ENCODE measurements at regions not wholly inside any gene's neighbourhood (a gene's known extent, or its start where the extent isn't known, plus 50 kb on each side); places are given as distances from the start of the nearest gene placed in this dataset.
A peak's percentile ranks its signal among the peaks of the same experiment; 100 is the strongest.
"Not testable (repeated sequence)": the region's sequence is repeated elsewhere in the genome, so short reads cannot be mapped to it uniquely, and the experiment has no call there.

DNA sequence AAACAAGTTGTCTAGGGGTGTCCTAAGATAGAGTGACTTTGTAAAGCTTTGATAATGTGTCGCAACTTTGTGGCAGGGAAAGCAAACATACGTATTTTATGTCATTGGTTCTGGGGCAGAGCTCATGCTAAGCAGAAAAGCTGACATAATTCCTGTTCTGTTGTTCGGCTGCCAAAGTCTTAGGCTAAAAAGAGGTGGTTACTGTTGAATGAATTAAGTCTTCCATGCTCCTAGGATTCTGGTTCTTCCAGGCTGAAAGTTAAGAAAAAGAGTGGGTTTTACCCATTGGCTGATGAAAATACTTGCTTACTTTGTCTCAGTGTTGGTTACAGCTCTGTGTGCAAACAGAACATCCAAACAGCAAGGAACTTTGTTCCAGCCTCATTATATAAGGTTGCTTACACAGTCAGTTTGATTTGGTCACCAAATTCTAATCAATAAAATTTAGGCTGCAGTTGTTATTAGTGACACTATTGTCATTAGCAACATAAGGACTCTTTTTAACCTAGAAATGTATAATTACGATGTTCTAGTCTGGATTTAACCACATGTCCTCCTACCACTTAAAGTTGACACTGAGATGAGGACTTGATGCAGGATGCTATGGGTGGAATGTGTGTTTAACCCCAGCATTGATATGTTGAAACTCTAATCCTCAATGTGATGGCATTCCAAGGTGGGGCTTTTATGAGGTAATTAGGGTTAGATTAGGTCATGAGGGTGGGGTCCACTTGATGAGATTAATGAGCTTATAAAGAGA, 114.0 kb upstream of the GOT2 start:
- H3K27me3 ChIP-seq (ENCODE audit: insufficient read depth, low read length): no peaks in the 10 kb centered on the region
- no peak overlapping the region for H3K4me3 ChIP-seq (ENCODE audit: low read length in 2 of 2)
- H3K4me1 Mint-ChIP-seq: no peaks in the 10 kb centered on the region
- H3K27ac ChIP-seq (ENCODE audit: low read depth, low read length): no peak overlapping the region
- no peaks in the 10 kb centered on the region for H3K4me1 ChIP-seq (ENCODE audit: insufficient read depth, low read length)
- no peak overlapping the region for H3K4me3 Mint-ChIP-seq
- no peak for DNase-seq
- no peaks in the 10 kb centered on the region for H3K36me3 ChIP-seq (ENCODE audit: insufficient read depth, low read length)
- POLR2A ChIA-PET (ENCODE audit: partially characterized antibody): no interaction called here
- H3K9me3 ChIP-seq (ENCODE audit: control insufficient read depth in 1 of 2, low read length in 2 of 2): no peaks in the 10 kb centered on the region
- CTCF ChIA-PET (ENCODE audit: partially characterized antibody): no interaction called here
- H3K9me3 Mint-ChIP-seq: peaks cover 0 to 6% (median 0%) of the 10 kb centered on the region in 8 donors
- no peak overlapping the region for H3K27ac Mint-ChIP-seq
- intact Hi-C loops (cut with micrococcal nuclease): no loop called here
- no peaks in the 10 kb centered on the region for H3K36me3 Mint-ChIP-seq
- H3K27me3 Mint-ChIP-seq: peaks cover 3 to 5% of the 10 kb centered on the region in 2 donors

DNA sequence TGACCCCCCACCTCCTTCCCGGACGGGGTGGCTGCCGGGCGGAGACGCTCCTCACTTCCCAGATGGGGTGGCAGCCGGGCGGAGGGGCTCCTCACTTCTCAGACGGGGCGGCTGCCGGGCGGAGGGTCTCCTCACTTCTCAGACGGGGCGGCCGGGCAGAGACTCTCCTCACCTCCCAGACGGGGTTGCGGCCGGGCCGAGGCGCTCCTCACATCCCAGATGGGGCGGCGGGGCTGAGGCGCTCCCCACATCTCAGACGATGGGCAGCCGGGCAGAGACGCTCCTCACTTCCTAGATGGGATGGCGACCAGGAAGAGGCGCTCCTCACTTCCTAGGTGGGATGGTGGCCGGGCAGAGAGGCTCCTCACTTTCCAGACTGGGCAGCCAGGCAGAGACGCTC, 112.1 kb upstream of the GOT2 start:
- CTCF ChIA-PET (ENCODE audit: partially characterized antibody); H3K4me1 ChIP-seq (ENCODE audit: insufficient read depth, low read length); H3K9me3 ChIP-seq (ENCODE audit: control insufficient read depth in 1 of 2, low read length in 2 of 2); H3K4me3 ChIP-seq (ENCODE audit: low read length in 2 of 2); H3K36me3 Mint-ChIP-seq; H3K36me3 ChIP-seq (ENCODE audit: insufficient read depth, low read length); H3K27me3 ChIP-seq (ENCODE audit: insufficient read depth, low read length); H3K4me3 Mint-ChIP-seq; H3K27ac Mint-ChIP-seq; H3K9me3 Mint-ChIP-seq; H3K4me1 Mint-ChIP-seq; H3K27me3 Mint-ChIP-seq; intact Hi-C loops (cut with micrococcal nuclease); H3K27ac ChIP-seq (ENCODE audit: low read depth, low read length); POLR2A ChIA-PET (ENCODE audit: partially characterized antibody); DNase-seq: not testable (repeated sequence)

DNA sequence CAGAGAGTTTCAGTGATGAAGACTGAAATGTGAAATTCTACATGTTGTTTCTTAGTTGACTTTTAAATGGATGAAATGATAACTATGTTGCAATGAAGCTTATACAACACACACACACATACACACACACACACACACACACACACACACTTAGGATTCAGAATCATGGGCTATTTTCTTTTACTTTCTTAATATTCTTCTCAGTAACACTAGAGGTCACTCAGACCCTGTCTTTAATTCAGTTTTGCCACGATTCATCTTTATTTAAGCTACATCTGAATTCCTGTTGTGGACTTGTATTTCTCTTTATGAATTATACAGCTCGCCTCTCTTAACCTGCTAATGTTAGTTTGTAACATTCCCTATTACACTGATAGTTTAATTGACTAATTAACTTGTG, 109.6 kb upstream of the GOT2 start:
- no peak overlapping the region for H3K4me3 ChIP-seq (ENCODE audit: low read length in 2 of 2)
- Mint-ChIP-seq H3K36me3 (no peaks in the 10 kb centered on the region), H3K9me3 (peaks cover 0 to 6% (median 0%) of the 10 kb centered on the region in 8 donors), H3K27me3 (peaks cover under 1 to 3% of the 10 kb centered on the region in 2 donors), H3K27ac (no peak overlapping the region), H3K4me1 (no peaks in the 10 kb centered on the region), H3K4me3 (no peak overlapping the region)
- no peak for DNase-seq
- POLR2A ChIA-PET (ENCODE audit: partially characterized antibody): no interaction called here
- H3K27me3 ChIP-seq (ENCODE audit: insufficient read depth, low read length): no peaks in the 10 kb centered on the region
- H3K9me3 ChIP-seq (ENCODE audit: control insufficient read depth in 1 of 2, low read length in 2 of 2): no peaks in the 10 kb centered on the region
- no peak overlapping the region for H3K27ac ChIP-seq (ENCODE audit: low read depth, low read length)
- CTCF ChIA-PET (ENCODE audit: partially characterized antibody): no interaction called here
- intact Hi-C loops (cut with micrococcal nuclease): no loop called here
- H3K4me1 ChIP-seq (ENCODE audit: insufficient read depth, low read length): no peaks in the 10 kb centered on the region
- no peaks in the 10 kb centered on the region for H3K36me3 ChIP-seq (ENCODE audit: insufficient read depth, low read length)

DNA sequence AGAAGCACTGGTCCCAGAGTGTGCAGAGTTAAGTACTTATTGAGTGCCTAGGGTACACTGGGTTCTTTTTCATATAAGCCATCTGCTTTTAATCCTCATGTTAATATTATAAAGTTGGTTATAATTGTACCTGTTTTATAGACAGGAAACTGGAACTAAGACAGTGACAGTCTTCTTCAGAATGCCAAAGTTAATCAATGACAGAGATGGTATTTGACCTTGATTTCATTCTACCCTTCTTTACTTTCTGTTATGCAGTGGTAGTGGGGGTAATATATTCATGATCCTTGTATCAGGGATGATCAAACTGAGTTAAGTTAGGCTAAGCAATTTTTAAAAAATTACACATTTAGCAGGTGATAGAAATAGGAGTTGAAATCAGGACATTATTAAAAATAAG, 108.6 kb upstream of the GOT2 start:
- no peaks in the 10 kb centered on the region for H3K36me3 Mint-ChIP-seq
- ChIA-PET POLR2A (ENCODE audit: partially characterized antibody) (no interaction called here), CTCF (ENCODE audit: partially characterized antibody) (no interaction called here)
- Histone ChIP-seq H3K4me3 (ENCODE audit: low read length in 2 of 2) (no peak overlapping the region), H3K36me3 (ENCODE audit: insufficient read depth, low read length) (no peaks in the 10 kb centered on the region), H3K4me1 (ENCODE audit: insufficient read depth, low read length) (no peaks in the 10 kb centered on the region), H3K27me3 (ENCODE audit: insufficient read depth, low read length) (no peaks in the 10 kb centered on the region), H3K9me3 (ENCODE audit: control insufficient read depth in 1 of 2, low read length in 2 of 2) (no peaks in the 10 kb centered on the region), H3K27ac (ENCODE audit: low read depth, low read length) (no peak overlapping the region)
- peaks cover 1% of the 10 kb centered on the region in 2 donors for H3K27me3 Mint-ChIP-seq
- H3K4me1 Mint-ChIP-seq: no peaks in the 10 kb centered on the region
- intact Hi-C loops (cut with micrococcal nuclease): no loop called here
- DNase-seq: no peak
- H3K9me3 Mint-ChIP-seq: peaks cover 0 to 9% (median 0%) of the 10 kb centered on the region in 8 donors
- peak overlapping the region in 1 of 7 donors; percentile 27 for H3K27ac Mint-ChIP-seq
- no peak overlapping the region for H3K4me3 Mint-ChIP-seq

DNA sequence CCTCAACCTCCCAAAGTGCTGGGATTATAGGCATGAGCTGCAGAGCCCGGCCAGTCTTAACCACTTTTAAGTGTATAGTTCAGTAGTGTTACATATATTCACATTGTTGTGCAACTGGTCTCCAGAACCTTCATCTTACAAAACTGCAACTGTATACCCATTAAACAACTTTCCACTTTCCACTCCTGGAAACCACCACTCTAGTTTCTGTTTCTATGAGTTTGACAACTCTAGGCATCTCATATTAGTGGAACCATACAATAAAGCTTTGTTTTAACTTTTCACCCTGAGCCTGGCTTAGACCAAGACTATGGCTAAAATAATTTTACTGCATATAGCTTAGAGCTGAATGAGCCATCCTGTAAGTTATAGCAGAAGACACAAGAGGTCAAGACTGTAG, 108.0 kb upstream of the GOT2 start:
- Mint-ChIP-seq H3K27me3 (peaks cover 1% of the 10 kb centered on the region in 2 donors), H3K4me1 (no peaks in the 10 kb centered on the region), H3K27ac (no peak overlapping the region), H3K9me3 (peaks cover 0 to 8% (median 0%) of the 10 kb centered on the region in 8 donors), H3K36me3 (no peaks in the 10 kb centered on the region), H3K4me3 (no peak overlapping the region)
- POLR2A ChIA-PET (ENCODE audit: partially characterized antibody): no interaction called here
- Histone ChIP-seq H3K4me3 (ENCODE audit: low read length in 2 of 2) (no peak overlapping the region), H3K4me1 (ENCODE audit: insufficient read depth, low read length) (no peaks in the 10 kb centered on the region), H3K27me3 (ENCODE audit: insufficient read depth, low read length) (no peaks in the 10 kb centered on the region), H3K27ac (ENCODE audit: low read depth, low read length) (no peak overlapping the region), H3K36me3 (ENCODE audit: insufficient read depth, low read length) (no peaks in the 10 kb centered on the region), H3K9me3 (ENCODE audit: control insufficient read depth in 1 of 2, low read length in 2 of 2) (no peaks in the 10 kb centered on the region)
- no peak for DNase-seq
- CTCF ChIA-PET (ENCODE audit: partially characterized antibody): no interaction called here
- intact Hi-C loops (cut with micrococcal nuclease): no loop called here

DNA sequence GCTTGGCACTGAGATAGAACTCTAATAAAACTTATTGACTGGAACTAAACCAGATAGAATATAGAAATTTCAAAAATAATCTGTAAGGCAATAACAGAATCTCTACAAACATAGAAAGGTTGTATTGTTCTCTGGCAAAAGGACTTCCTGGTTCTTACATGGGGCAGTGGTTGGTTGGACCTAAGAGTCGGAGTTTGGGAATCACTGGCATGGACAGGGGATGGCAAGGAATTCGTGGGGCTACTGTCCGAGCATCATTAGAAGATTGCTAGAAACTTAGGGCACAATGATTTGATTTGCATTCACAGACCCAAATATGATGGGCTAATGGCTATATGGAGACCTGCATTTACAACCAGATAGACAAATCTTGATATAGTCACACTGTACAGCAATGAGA, 103.8 kb upstream of the GOT2 start:
- peaks cover 0 to 6% (median 0%) of the 10 kb centered on the region in 8 donors for H3K9me3 Mint-ChIP-seq
- H3K27me3 Mint-ChIP-seq: peaks cover 3 to 20% of the 10 kb centered on the region in 2 donors
- H3K9me3 ChIP-seq (ENCODE audit: control insufficient read depth in 1 of 2, low read length in 2 of 2): no peaks in the 10 kb centered on the region
- no peaks in the 10 kb centered on the region for H3K36me3 ChIP-seq (ENCODE audit: insufficient read depth, low read length)
- ChIA-PET CTCF (ENCODE audit: partially characterized antibody) (no interaction called here), POLR2A (ENCODE audit: partially characterized antibody) (no interaction called here)
- H3K27ac Mint-ChIP-seq: no peak overlapping the region
- H3K4me1 Mint-ChIP-seq: no peaks in the 10 kb centered on the region
- H3K4me3 ChIP-seq (ENCODE audit: low read length in 2 of 2): no peak overlapping the region
- H3K27me3 ChIP-seq (ENCODE audit: insufficient read depth, low read length): no peaks in the 10 kb centered on the region
- H3K4me3 Mint-ChIP-seq: no peak overlapping the region
- H3K4me1 ChIP-seq (ENCODE audit: insufficient read depth, low read length): no peaks in the 10 kb centered on the region
- no peak overlapping the region for H3K27ac ChIP-seq (ENCODE audit: low read depth, low read length)
- intact Hi-C loops (cut with micrococcal nuclease): no loop called here
- no peak for DNase-seq
- no peaks in the 10 kb centered on the region for H3K36me3 Mint-ChIP-seq

DNA sequence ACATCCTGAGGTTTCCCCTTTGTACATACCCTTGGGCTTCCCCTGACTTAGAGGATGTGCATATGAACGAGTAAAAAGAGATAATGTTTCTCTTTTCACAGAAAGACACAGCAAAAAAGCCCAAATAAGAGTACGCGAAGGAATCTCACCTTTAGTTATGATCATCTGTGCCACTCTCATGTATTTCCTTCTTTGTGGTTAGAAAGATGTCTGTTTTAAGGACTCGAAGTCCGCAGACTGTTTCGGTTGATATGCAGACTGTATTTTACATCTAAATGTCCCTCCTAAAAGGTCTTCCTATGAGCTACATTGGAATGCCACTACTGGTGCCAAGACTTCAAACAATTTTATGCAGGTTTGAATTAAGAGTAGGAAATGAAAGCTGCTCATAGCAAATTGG, 102.3 kb upstream of the GOT2 start:
- Mint-ChIP-seq H3K9me3 (peaks cover 0 to 6% (median 0%) of the 10 kb centered on the region in 8 donors), H3K36me3 (no peaks in the 10 kb centered on the region), H3K4me1 (no peaks in the 10 kb centered on the region), H3K4me3 (no peak overlapping the region), H3K27me3 (peaks cover 3 to 21% of the 10 kb centered on the region in 2 donors), H3K27ac (no peak overlapping the region)
- no peak overlapping the region for H3K4me3 ChIP-seq (ENCODE audit: low read length in 2 of 2)
- ChIA-PET POLR2A (ENCODE audit: partially characterized antibody) (no interaction called here), CTCF (ENCODE audit: partially characterized antibody) (no interaction called here)
- H3K4me1 ChIP-seq (ENCODE audit: insufficient read depth, low read length): no peaks in the 10 kb centered on the region
- intact Hi-C loops (cut with micrococcal nuclease): no loop called here
- no peak for DNase-seq
- no peaks in the 10 kb centered on the region for H3K36me3 ChIP-seq (ENCODE audit: insufficient read depth, low read length)
- no peaks in the 10 kb centered on the region for H3K27me3 ChIP-seq (ENCODE audit: insufficient read depth, low read length)
- H3K27ac ChIP-seq (ENCODE audit: low read depth, low read length): no peak overlapping the region
- no peaks in the 10 kb centered on the region for H3K9me3 ChIP-seq (ENCODE audit: control insufficient read depth in 1 of 2, low read length in 2 of 2)

Data from CD4-positive, alpha-beta memory T cell (primary cell).